Stimulated activated naive CD8-positive, alpha-beta T cell treated with anti-CD3 and anti-CD28 coated beads, Interleukin-15, amount 100 ng/mL, for 72 hours (primary cell): ENCODE measurements at regions not wholly inside any gene's neighbourhood (a gene's known extent, or its start where the extent isn't known, plus 50 kb on each side); places are given as distances from the start of the nearest gene placed in this dataset.

ENCODE experiments used
- ATAC-seq: fragments of 150-1000 bp; cut with Tn5 transposase; 2 replicates; pipeline ENCODE4 v1.10.0; 2021; ENCODE audit warnings: mild to moderate bottlenecking, moderate library complexity
- DNase-seq, 2 donors: peaks; one replicate each; pipeline ENCODE4 v3.0.0; 2021 to 2022
- H3K27ac Mint-ChIP-seq, 2 donors: one replicate each; pipeline ENCODE4 v1.8.0; 2022; ENCODE audit warnings: mild to moderate bottlenecking in 2 of 2, mixed read lengths in 2 of 2, moderate library complexity in 2 of 2
- H3K27me3 Mint-ChIP-seq: one replicate; pipeline ENCODE4 v1.8.0; 2022; ENCODE audit warnings: mixed read lengths
- H3K4me1 Mint-ChIP-seq: one replicate; pipeline ENCODE4 v1.8.0; 2022; ENCODE audit warnings: mild to moderate bottlenecking, mixed read lengths
- H3K4me3 Mint-ChIP-seq, 2 donors: one replicate each; pipeline ENCODE4 v1.8.0; 2022; ENCODE audit warnings: mild to moderate bottlenecking in 2 of 2, mixed read lengths in 2 of 2, moderate library complexity in 1 of 2
- H3K9me3 Mint-ChIP-seq, 2 donors: one replicate each; pipeline ENCODE4 v1.8.0; 2022; ENCODE audit warnings: mixed read lengths in 2 of 2

- H3K9me3 Mint-ChIP-seq, result no peaks in the 10 kb centered on the region
- H3K4me3 Mint-ChIP-seq, result peak overlapping the region; percentile 50 to 71
- DNase-seq (peak in 1 of 2 donors; percentile 37), ATAC-seq (peak; percentile 13)
- peak overlapping the region; percentile 25 to 82 for H3K27ac Mint-ChIP-seq
- peaks cover 72% of the 10 kb centered on the region for H3K4me1 Mint-ChIP-seq
- no peaks in the 10 kb centered on the region for H3K27me3 Mint-ChIP-seq
Measured at GRCh38 chr16:85309656-85310587, 197.7 kb upstream of the CIBAR2 start.

- DNase-seq (peak in 1 of 2 donors; percentile 40), ATAC-seq (peak; percentile 48)
- Mint-ChIP-seq H3K4me1 (peaks cover 61% of the 10 kb centered on the region), H3K27ac (peak overlapping the region; percentile 71 to 77), H3K27me3 (no peaks in the 10 kb centered on the region), H3K9me3 (no peaks in the 10 kb centered on the region), H3K4me3 (peak overlapping the region; percentile 9 to 54)
Measured at GRCh38 chr16:85310868-85311585, 198.8 kb upstream of the CIBAR2 start.

- H3K27me3 Mint-ChIP-seq, result no peaks in the 10 kb centered on the region
- no peaks in the 10 kb centered on the region for H3K9me3 Mint-ChIP-seq
- peak overlapping the region in 1 of 2 donors; percentile 54 for H3K4me3 Mint-ChIP-seq
- H3K4me1 Mint-ChIP-seq, result peaks cover 61% of the 10 kb centered on the region
- DNase-seq (no peak), ATAC-seq (no peak)
- H3K27ac Mint-ChIP-seq, result no peak overlapping the region
Measured at GRCh38 chr16:85311741-85312140, 199.5 kb upstream of the CIBAR2 start.

- DNase-seq (no peak), ATAC-seq (no peak)
- H3K27me3 Mint-ChIP-seq, result no peaks in the 10 kb centered on the region
- H3K27ac Mint-ChIP-seq, result no peak overlapping the region
- peaks cover 57% of the 10 kb centered on the region for H3K4me1 Mint-ChIP-seq
- no peak overlapping the region for H3K4me3 Mint-ChIP-seq
- H3K9me3 Mint-ChIP-seq, result no peaks in the 10 kb centered on the region
Measured at GRCh38 chr16:85312174-85312573, 199.9 kb upstream of the CIBAR2 start.

- DNase-seq (no peak), ATAC-seq (no peak)
- peaks cover 50% of the 10 kb centered on the region for H3K4me1 Mint-ChIP-seq
- H3K27me3 Mint-ChIP-seq, result no peaks in the 10 kb centered on the region
- no peaks in the 10 kb centered on the region for H3K9me3 Mint-ChIP-seq
- H3K4me3 Mint-ChIP-seq, result no peak overlapping the region
- H3K27ac Mint-ChIP-seq, result no peak overlapping the region
Measured at GRCh38 chr16:85312642-85313525, 200.6 kb upstream of the CIBAR2 start.

- no peak for DNase-seq
- no peak overlapping the region for H3K4me3 Mint-ChIP-seq
- H3K9me3 Mint-ChIP-seq, result no peaks in the 10 kb centered on the region
- H3K27ac Mint-ChIP-seq, result no peak overlapping the region
- ATAC-seq, result no peak
- peaks cover 42% of the 10 kb centered on the region for H3K4me1 Mint-ChIP-seq
- no peaks in the 10 kb centered on the region for H3K27me3 Mint-ChIP-seq
Measured at GRCh38 chr16:85313526-85314301, 201.4 kb upstream of the CIBAR2 start.

GRCh38 chr16:85314512-85314971 is 202.3 kb upstream of the CIBAR2 start:
- no peak overlapping the region for H3K27ac Mint-ChIP-seq
- H3K4me1 Mint-ChIP-seq, result peaks cover 36% of the 10 kb centered on the region
- no peaks in the 10 kb centered on the region for H3K9me3 Mint-ChIP-seq
- ATAC-seq, result no peak
- H3K27me3 Mint-ChIP-seq, result no peaks in the 10 kb centered on the region
- DNase-seq, result no peak
- H3K4me3 Mint-ChIP-seq, result no peak overlapping the region

GRCh38 chr16:85315866-85316265 is 203.6 kb upstream of the CIBAR2 start:
- Mint-ChIP-seq H3K27me3 (no peaks in the 10 kb centered on the region), H3K9me3 (no peaks in the 10 kb centered on the region), H3K4me1 (peaks cover 23% of the 10 kb centered on the region), H3K27ac (no peak overlapping the region), H3K4me3 (no peak overlapping the region)
- DNase-seq, result no peak
- no peak for ATAC-seq

- no peaks in the 10 kb centered on the region for H3K27me3 Mint-ChIP-seq
- H3K9me3 Mint-ChIP-seq, result no peaks in the 10 kb centered on the region
- H3K4me1 Mint-ChIP-seq, result peaks cover 17% of the 10 kb centered on the region
- no peak overlapping the region for H3K27ac Mint-ChIP-seq
- DNase-seq (peak; percentile 57 to 61), ATAC-seq (peak; percentile 80)
- no peak overlapping the region for H3K4me3 Mint-ChIP-seq
Measured at GRCh38 chr16:85316321-85316919, 204.1 kb upstream of the CIBAR2 start.

- DNase-seq (no peak), ATAC-seq (no peak)
- Mint-ChIP-seq H3K4me3 (no peak overlapping the region), H3K27ac (no peak overlapping the region), H3K9me3 (no peaks in the 10 kb centered on the region), H3K4me1 (peaks cover 14% of the 10 kb centered on the region), H3K27me3 (no peaks in the 10 kb centered on the region)
Measured at GRCh38 chr16:85316944-85317343, 204.7 kb upstream of the CIBAR2 start.

- H3K9me3 Mint-ChIP-seq, result no peaks in the 10 kb centered on the region
- no peaks in the 10 kb centered on the region for H3K27me3 Mint-ChIP-seq
- no peak overlapping the region for H3K27ac Mint-ChIP-seq
- no peak overlapping the region for H3K4me3 Mint-ChIP-seq
- H3K4me1 Mint-ChIP-seq, result peaks cover 8% of the 10 kb centered on the region
- no peak for ATAC-seq
- no peak for DNase-seq
Measured at GRCh38 chr16:85317704-85318103, 205.4 kb upstream of the CIBAR2 start.

GRCh38 chr16:85319208-85319983 is 207.1 kb upstream of the CIBAR2 start:
- H3K4me3 Mint-ChIP-seq, result no peak overlapping the region
- H3K27ac Mint-ChIP-seq, result peak overlapping the region in 1 of 2 donors; percentile 48
- peaks cover 8% of the 10 kb centered on the region for H3K4me1 Mint-ChIP-seq
- no peaks in the 10 kb centered on the region for H3K27me3 Mint-ChIP-seq
- DNase-seq, result no peak
- ATAC-seq, result no peak
- no peaks in the 10 kb centered on the region for H3K9me3 Mint-ChIP-seq

GRCh38 chr16:85319984-85320440 is 207.7 kb upstream of the CIBAR2 start:
- Mint-ChIP-seq H3K27ac (peak overlapping the region in 1 of 2 donors; percentile 48), H3K9me3 (no peaks in the 10 kb centered on the region), H3K4me3 (no peak overlapping the region), H3K4me1 (peaks cover 8% of the 10 kb centered on the region), H3K27me3 (no peaks in the 10 kb centered on the region)
- ATAC-seq (no peak), DNase-seq (no peak)
